ENCODE measurements at regions not wholly inside any gene's neighbourhood (a gene's known extent, or its start where the extent isn't known, plus 50 kb on each side); places are given as distances from the start of the nearest gene placed in this dataset.

DNA sequence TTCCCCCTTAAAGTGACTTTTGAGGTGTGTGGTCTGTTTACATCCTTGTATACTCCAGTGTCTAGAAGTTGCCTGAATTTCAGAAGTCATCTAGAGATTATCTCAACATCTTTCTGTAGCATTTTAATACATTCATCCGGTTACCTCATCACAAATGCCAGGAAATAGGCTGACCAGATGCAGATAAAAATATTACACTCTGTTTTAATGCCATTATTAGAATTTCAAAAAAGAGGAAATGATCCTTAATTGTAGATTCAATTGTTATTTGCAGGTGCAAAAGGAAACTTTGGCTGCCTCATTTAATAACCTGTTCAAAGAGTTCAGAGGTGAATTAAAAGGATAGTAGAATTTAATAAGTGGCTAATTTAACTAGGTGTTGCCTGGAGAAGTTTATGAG, 290.9 kb downstream of the C3orf38 start (continued):
- TF ChIP-seq CBX2 (IDR thresholded peaks at IDR 0.05; ENCODE audit: borderline replicate concordance, low read depth) (no peak), FOSL2 (IDR thresholded peaks at IDR 0.05) (no peak), FOSL2 (CRISPR knock-in tag; IDR thresholded peaks at IDR 0.05) (no peak), HEYL (CRISPR knock-in tag; IDR thresholded peaks at IDR 0.05) (no peak), SMC3 (IDR thresholded peaks at IDR 0.05) (no peak), ESRRA (IDR thresholded peaks at IDR 0.05; ENCODE audit: borderline replicate concordance, low read length) (no peak), PHF8 (IDR thresholded peaks at IDR 0.05; ENCODE audit: borderline replicate concordance, low read depth) (no peak)

GRCh38 chr3:88443066-88443465, 293.3 kb downstream of the C3orf38 start:
- H3K27ac ChIP-seq = no peak overlapping the region
- no peak for ATAC-seq
- FAIRE-seq = no peak
- H3K4me1 ChIP-seq = no peaks in the 10 kb centered on the region
- H3K4me2 ChIP-seq = no peak overlapping the region
- TF ChIP-seq KDM5A (IDR thresholded peaks at IDR 0.05) (no peak), SMC3 (IDR thresholded peaks at IDR 0.05) (no peak)
- no peak overlapping the region for H3K4me3 ChIP-seq
- DNase-seq (ENCODE audit: low read depth in 1 of 2, low spot score in 1 of 2) = no peak
- ChIA-PET POLR2A (no interaction called here), CTCF (no interaction called here)
- no peaks in the 10 kb centered on the region for H3K9me3 ChIP-seq
- WGBS (ENCODE audit: missing lambda C conversion rate) = 0% methylated on average over 1 of the region's 1 CpG

DNA sequence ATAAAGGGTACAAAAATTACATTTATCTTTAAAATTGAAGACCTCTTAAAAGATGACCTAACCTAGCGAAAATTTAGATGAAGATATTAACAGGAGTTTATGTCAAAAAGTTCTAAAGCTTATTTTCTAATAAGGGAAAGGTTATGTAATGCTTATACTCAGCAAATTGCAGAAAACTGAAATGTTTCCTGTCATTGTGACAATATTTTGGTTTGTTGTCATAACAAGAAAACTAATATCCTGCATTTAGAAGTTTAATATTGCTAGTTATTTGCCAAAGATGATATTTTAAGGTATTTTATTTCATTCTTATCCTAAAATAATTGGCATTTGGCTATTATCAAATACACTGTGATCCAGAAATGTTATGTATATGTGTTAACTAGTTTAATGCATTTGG, 294.5 kb downstream of the C3orf38 start:
- Histone ChIP-seq H3K27ac (no peak overlapping the region), H3K9me3 (no peaks in the 10 kb centered on the region), H3K4me2 (no peak overlapping the region), H3K4me3 (no peak overlapping the region), H3K4me1 (no peaks in the 10 kb centered on the region)
- WGBS (ENCODE audit: missing lambda C conversion rate) = 8% methylated on average over 1 of the region's 1 CpG
- FAIRE-seq (no peak), ATAC-seq (no peak), DNase-seq (ENCODE audit: low read depth in 1 of 2, low spot score in 1 of 2) (no peak)
- POLR2A ChIA-PET = no interaction called here
- no peak for TF ChIP-seq TFCP2L1 (CRISPR knock-in tag; IDR thresholded peaks at IDR 0.05)
- TF ChIP-seq RCOR1 (IDR thresholded peaks at IDR 0.05; ENCODE audit: low read depth, low read length) = no peak
- TF ChIP-seq CBX2 (IDR thresholded peaks at IDR 0.05; ENCODE audit: borderline replicate concordance, low read depth) = no peak
- TF ChIP-seq ZNF302 (CRISPR knock-in tag; IDR thresholded peaks at IDR 0.05) = no peak
- no peak for TF ChIP-seq FOXS1 (CRISPR knock-in tag; IDR thresholded peaks at IDR 0.05)
- no peak for TF ChIP-seq ELK1 (IDR thresholded peaks at IDR 0.05; ENCODE audit: low read depth, low read length)
- CTCF ChIA-PET = no interaction called here

GRCh38 chr3:88452228-88452627, 302.5 kb downstream of the C3orf38 start:
- ATAC-seq (no peak), FAIRE-seq (no peak), DNase-seq (ENCODE audit: low read depth in 1 of 2, low spot score in 1 of 2) (no peak)
- 26% methylated on average over 4 of the region's 4 CpGs for WGBS (ENCODE audit: missing lambda C conversion rate)
- ChIA-PET CTCF (no interaction called here), POLR2A (no interaction called here)
- H3K4me2 ChIP-seq = no peak overlapping the region
- no peaks in the 10 kb centered on the region for H3K4me1 ChIP-seq
- H3K27ac ChIP-seq = no peak overlapping the region
- H3K9me3 ChIP-seq = no peaks in the 10 kb centered on the region
- TF ChIP-seq MAFK (IDR thresholded peaks at IDR 0.05; ENCODE audit: partially characterized antibody) (peak; percentile 39), MAX (IDR thresholded peaks at IDR 0.05) (no peak)
- H3K4me3 ChIP-seq = no peak overlapping the region

- Histone ChIP-seq H3K4me1 (no peaks in the 10 kb centered on the region), H3K9me3 (no peaks in the 10 kb centered on the region), H3K4me2 (no peak overlapping the region), H3K4me3 (no peak overlapping the region), H3K27ac (no peak overlapping the region)
- TF ChIP-seq PHF8 (IDR thresholded peaks at IDR 0.05; ENCODE audit: borderline replicate concordance, low read depth) = no peak
- peak; percentile 57 for TF ChIP-seq MAFK (IDR thresholded peaks at IDR 0.05; ENCODE audit: partially characterized antibody)
- TF ChIP-seq FOSB (CRISPR knock-in tag; IDR thresholded peaks at IDR 0.05) = no peak
- no peak for TF ChIP-seq KDM5A (IDR thresholded peaks at IDR 0.05)
- TF ChIP-seq KDM1A (IDR thresholded peaks at IDR 0.05; ENCODE audit: low read depth) = no peak
- ATAC-seq = no peak
- CTCF ChIA-PET = no interaction called here
- POLR2A ChIA-PET = no interaction called here
- 27% methylated on average over 3 of the region's 3 CpGs for whole genome bisulfite sequencing (ENCODE audit: missing lambda C conversion rate)
- no peak for FAIRE-seq
- DNase-seq (ENCODE audit: low read depth in 1 of 2, low spot score in 1 of 2) = no peak
These were observed 310.6 kb downstream of the C3orf38 start for GRCh38 chr3:88460369-88460768.
